Inferior parietal cortex (tissue), 1 donor: ENCODE measurements at regions not wholly inside any gene's neighbourhood (a gene's known extent, or its start where the extent isn't known, plus 50 kb on each side); places are given as distances from the start of the nearest gene placed in this dataset.

Experiments
- DNase-seq: peaks from one replicate; pipeline ENCODE4 v3.0.0-alpha.2; 2016; ENCODE audit errors: extremely low spot score

GRCh38 chr10:50936335-50936734 is 50.9 kb upstream of the A1CF start:
- no peak for DNase-seq

- DNase-seq, result peak; percentile 62
Measured at GRCh38 chr10:50937230-50937907, 51.9 kb upstream of the A1CF start.

GRCh38 chr10:50941629-50942028 is 56.2 kb upstream of the A1CF start:
- no peak for DNase-seq

GRCh38 chr10:50946991-50947781 is 61.8 kb upstream of the A1CF start:
- DNase-seq, result no peak

GRCh38 chr10:50951365-50951764 is 65.9 kb upstream of the A1CF start:
- peak; percentile 25 for DNase-seq

- no peak for DNase-seq
Measured at GRCh38 chr10:50961297-50961696, 75.9 kb upstream of the A1CF start.

GRCh38 chr10:50963063-50963462 is 77.6 kb upstream of the A1CF start:
- no peak for DNase-seq

- no peak for DNase-seq
Measured at GRCh38 chr10:50968386-50969091, 83.1 kb upstream of the A1CF start.

GRCh38 chr10:50972591-50972990 is 87.2 kb upstream of the A1CF start:
- no peak for DNase-seq

- DNase-seq, result no peak
Measured at GRCh38 chr10:50981385-50981784, 92.9 kb upstream of the PRKG1 start.

GRCh38 chr10:50981904-50982303 is 92.4 kb upstream of the PRKG1 start:
- DNase-seq, result no peak

- no peak for DNase-seq
Measured at GRCh38 chr10:50982989-50983388, 91.3 kb upstream of the PRKG1 start.

- DNase-seq, result no peak
Measured at GRCh38 chr10:50987934-50988333, 86.4 kb upstream of the PRKG1 start.

GRCh38 chr10:50988792-50989191 is 85.5 kb upstream of the PRKG1 start:
- DNase-seq, result peak; percentile 23

- DNase-seq, result no peak
Measured at GRCh38 chr10:50990568-50991455, 83.5 kb upstream of the PRKG1 start.

- no peak for DNase-seq
Measured at GRCh38 chr10:50991456-50992355, 82.6 kb upstream of the PRKG1 start.

GRCh38 chr10:50992356-50992901 is 81.9 kb upstream of the PRKG1 start:
- no peak for DNase-seq

- no peak for DNase-seq
Measured at GRCh38 chr10:50992972-50993766, 81.1 kb upstream of the PRKG1 start.

- DNase-seq, result no peak
Measured at GRCh38 chr10:50993771-50994251, 80.5 kb upstream of the PRKG1 start.
